ENCODE measurements at regions not wholly inside any gene's neighbourhood (a gene's known extent, or its start where the extent isn't known, plus 50 kb on each side); places are given as distances from the start of the nearest gene placed in this dataset.

DNA sequence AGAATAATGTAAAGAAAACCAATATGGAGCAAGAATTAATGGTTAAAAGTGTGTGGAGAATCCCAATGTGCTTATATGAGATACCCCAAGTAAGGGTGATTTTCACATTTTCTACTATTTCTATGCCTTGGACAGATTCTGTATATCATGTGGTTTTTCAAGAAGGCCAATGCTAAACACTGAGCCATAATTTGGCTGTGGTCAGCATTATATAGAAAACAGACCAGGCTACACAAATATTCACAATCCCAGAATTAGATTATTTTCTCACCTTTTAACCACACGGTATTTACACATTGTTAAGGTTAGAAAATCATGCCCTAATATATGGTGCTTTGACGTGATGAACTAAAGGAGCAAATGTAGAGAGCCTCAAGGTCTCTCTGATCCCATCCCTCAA is 277.4 kb upstream of the LRATD1 start:
- TF ChIP-seq, protein P1, sequence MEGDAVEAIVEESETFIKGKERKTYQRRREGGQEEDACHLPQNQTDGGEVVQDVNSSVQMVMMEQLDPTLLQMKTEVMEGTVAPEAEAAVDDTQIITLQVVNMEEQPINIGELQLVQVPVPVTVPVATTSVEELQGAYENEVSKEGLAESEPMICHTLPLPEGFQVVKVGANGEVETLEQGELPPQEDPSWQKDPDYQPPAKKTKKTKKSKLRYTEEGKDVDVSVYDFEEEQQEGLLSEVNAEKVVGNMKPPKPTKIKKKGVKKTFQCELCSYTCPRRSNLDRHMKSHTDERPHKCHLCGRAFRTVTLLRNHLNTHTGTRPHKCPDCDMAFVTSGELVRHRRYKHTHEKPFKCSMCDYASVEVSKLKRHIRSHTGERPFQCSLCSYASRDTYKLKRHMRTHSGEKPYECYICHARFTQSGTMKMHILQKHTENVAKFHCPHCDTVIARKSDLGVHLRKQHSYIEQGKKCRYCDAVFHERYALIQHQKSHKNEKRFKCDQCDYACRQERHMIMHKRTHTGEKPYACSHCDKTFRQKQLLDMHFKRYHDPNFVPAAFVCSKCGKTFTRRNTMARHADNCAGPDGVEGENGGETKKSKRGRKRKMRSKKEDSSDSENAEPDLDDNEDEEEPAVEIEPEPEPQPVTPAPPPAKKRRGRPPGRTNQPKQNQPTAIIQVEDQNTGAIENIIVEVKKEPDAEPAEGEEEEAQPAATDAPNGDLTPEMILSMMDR (IDR thresholded peaks at IDR 0.05; ENCODE audit: extremely low read depth, missing control alignments), result no peak

DNA sequence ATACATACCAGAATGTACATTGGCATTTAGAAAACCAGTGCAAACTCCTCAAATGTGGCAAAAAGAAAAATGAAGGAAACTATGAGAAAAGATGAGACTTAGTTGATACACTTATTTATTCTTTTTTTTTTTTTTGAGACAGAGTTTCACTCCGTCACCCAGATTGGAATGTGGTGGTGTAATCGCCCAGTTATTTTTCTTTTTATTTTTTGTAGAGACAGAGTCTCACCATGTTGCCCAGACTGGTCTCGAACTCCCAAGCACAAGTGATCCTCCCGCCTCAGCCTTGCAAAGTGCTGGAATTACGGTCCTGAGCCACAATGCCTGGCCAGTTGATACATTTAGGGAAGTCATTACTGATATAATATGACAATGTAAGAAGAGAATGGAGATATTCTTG is 274.2 kb upstream of the LRATD1 start:
- TF ChIP-seq, protein P1 (IDR thresholded peaks at IDR 0.05; ENCODE audit: extremely low read depth, missing control alignments), result no peak
- DNase-seq (ENCODE audit: low spot score), result no peak

More for the DNA sequence above, 277.4 kb upstream of the LRATD1 start:
- no peak for DNase-seq (ENCODE audit: low spot score)

DNA sequence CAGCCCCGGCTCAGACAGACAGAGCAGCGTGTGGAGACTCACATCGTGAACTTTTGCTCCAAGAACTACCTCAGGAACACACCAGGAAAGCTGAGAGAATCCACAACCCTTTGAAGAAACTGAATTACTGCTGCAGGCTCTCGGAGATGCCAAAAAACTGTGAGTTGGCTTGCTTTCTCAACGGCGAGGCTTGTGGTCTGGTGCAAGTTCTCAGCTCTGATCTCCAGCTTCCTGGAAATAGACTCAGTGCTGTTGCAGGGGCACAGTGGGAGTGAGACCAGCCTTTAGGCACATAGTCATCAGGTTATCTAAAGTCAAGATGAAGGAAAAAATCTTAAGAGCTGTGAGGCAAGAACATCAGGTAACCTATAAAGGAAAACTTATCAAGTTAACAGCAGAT is 273.7 kb upstream of the LRATD1 start:
- no peak for DNase-seq (ENCODE audit: low spot score)
- TF ChIP-seq, protein P1 (IDR thresholded peaks at IDR 0.05; ENCODE audit: extremely low read depth, missing control alignments), result no peak

DNA sequence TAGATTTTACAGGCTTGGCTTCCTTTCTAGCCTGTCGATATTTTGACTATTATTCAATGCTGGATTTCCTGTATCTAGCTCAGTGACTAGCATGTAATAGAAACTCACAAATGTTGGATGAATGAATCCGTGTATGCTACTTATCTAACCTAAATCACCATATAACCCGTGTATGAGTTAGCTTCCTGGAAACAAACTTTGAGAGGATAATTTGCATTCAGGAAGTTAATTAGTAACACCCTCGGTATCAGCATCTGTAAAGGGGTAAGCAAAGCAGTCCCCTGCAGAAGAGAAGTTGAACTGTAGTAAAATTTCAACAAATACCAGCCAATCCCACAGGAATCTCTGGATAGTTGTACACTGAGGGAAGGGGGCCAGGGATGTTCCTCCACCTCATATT is 269.4 kb upstream of the LRATD1 start:
- no peak for DNase-seq (ENCODE audit: low spot score)
- TF ChIP-seq, protein P1 (IDR thresholded peaks at IDR 0.05; ENCODE audit: extremely low read depth, missing control alignments), result no peak

DNA sequence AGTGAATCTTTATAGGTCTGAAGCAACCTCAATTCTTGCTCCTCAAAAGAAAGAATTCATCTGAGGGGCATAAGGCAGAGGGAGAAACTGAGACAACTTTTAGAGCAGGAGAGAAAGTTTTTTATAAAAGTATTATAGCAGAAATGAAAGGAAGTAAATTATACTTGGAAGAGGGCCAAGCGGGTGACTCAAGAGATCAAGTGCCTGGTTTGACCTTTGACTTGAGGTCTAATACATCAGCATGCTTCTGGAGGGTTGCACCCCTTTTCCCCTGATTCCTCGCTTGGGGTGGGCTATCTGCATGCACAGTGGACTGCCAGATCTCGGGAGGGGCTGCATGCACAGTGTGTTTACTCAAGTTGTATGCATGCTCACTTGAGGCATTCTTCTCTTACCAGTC is 268.5 kb upstream of the LRATD1 start:
- DNase-seq (ENCODE audit: low spot score), result no peak
- TF ChIP-seq, protein P1 (IDR thresholded peaks at IDR 0.05; ENCODE audit: extremely low read depth, missing control alignments), result no peak

DNA sequence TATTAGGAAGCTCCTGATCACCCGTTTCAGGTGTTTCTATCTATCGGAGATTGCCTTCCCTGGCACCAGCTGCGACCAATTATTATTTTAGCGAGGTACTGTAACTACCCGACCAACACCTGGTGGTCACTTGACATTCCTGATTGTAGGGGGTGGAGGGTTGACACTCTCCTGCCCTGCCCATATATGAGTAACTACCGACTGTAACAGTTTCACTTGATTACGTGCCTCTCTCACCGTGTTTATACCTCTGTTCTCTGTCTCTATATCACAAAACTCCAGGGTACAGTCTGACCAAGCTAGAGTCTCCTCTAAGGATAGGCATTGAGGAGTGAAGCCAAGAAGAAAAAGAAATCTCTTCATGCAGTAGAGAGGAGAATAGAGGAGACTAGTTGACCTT is 268.0 kb upstream of the LRATD1 start:
- TF ChIP-seq, protein P1 (IDR thresholded peaks at IDR 0.05; ENCODE audit: extremely low read depth, missing control alignments), result no peak
- DNase-seq (ENCODE audit: low spot score), result no peak

DNA sequence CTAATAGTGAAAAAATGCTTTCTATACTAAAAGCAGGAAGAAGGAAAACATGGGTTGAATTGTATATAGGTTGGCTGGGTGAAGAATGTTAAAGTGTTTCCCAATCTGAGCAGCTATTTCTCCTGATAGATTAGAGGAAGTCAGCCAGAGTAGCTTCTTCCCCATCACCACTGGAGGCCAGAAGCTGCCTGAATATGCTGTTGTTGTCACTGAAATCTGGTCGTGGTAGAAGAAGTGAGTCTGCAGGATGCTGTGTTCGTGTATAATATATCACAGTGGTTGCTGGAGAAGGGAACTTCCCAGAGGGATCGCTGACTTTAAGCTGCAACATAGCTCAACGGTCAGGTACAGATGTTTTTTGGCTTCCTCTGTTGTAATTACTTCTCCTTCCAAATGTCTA is 247.5 kb upstream of the LRATD1 start:
- TF ChIP-seq, protein P1 (IDR thresholded peaks at IDR 0.05; ENCODE audit: extremely low read depth, missing control alignments), result no peak
- DNase-seq (ENCODE audit: low spot score), result no peak

All from GM20000 (cell line).